Small intestine (tissue), 7 donors: ENCODE measurements at regions not wholly inside any gene's neighbourhood (a gene's known extent, or its start where the extent isn't known, plus 50 kb on each side); places are given as distances from the start of the nearest gene placed in this dataset.

ENCODE experiments used
- DNase-seq, 2 donors: peaks; one replicate each; pipeline versions ENCODE4 v3.0.0 to v3.0.0-alpha.2; 2013
- FAIRE-seq: peaks from 2 replicates; lab custom pipeline; 2012; peaks lifted over from hg19 to GRCh38; lab: Jason Lieb, UNC
- H3K27ac ChIP-seq, 3 donors: one replicate each; pipeline ENCODE4 v1.5.1; 2013; ENCODE audit warnings: low read length in 2 of 3, mild to moderate bottlenecking in 2 of 3, control low read depth in 1 of 3, inconsistent platforms in 1 of 3, low read depth in 1 of 3, moderate library complexity in 1 of 3
- H3K27me3 ChIP-seq, 3 donors: one replicate each; pipeline ENCODE4 v1.6.1; 2013; ENCODE audit warnings: low read length in 3 of 3, inconsistent platforms in 1 of 3; ENCODE audit not compliant: control insufficient read depth in 3 of 3, insufficient read depth in 3 of 3
- H3K36me3 ChIP-seq, 3 donors: one replicate each; pipeline ENCODE4 v1.6.1; 2013; ENCODE audit warnings: low read length in 3 of 3, inconsistent platforms in 1 of 3, low read depth in 1 of 3, mild to moderate bottlenecking in 1 of 3, moderate library complexity in 1 of 3; ENCODE audit not compliant: control insufficient read depth in 3 of 3, insufficient read depth in 2 of 3
- H3K4me1 ChIP-seq, 3 donors: one replicate each; pipeline ENCODE4 v1.6.1; 2013; ENCODE audit warnings: low read length in 2 of 3, inconsistent platforms in 1 of 3, low read depth in 1 of 3, mild to moderate bottlenecking in 1 of 3, moderate library complexity in 1 of 3; ENCODE audit not compliant: control insufficient read depth in 3 of 3, insufficient read depth in 2 of 3
- H3K4me3 ChIP-seq, 3 donors: one replicate each; pipeline ENCODE4 v1.5.1; 2013; ENCODE audit warnings: low read length in 3 of 3, control low read depth in 1 of 3, inconsistent platforms in 1 of 3, low read depth in 1 of 3, mild to moderate bottlenecking in 1 of 3, moderate library complexity in 1 of 3
- H3K9me3 ChIP-seq, 2 donors: one replicate each; pipeline ENCODE4 v1.6.1; 2013; ENCODE audit warnings: low read depth in 1 of 2, low read length in 1 of 2; ENCODE audit not compliant: control insufficient read depth in 2 of 2, insufficient read depth in 1 of 2
- WGBS, 3 donors: extraction: QIAGEN DNeasy Blood & Tissue Kit; methylation state at CpG; one replicate each; pipeline ENCODE4 v1.1.7; 2013; 5-methylcytosine and 5-hydroxymethylcytosine counted together
- donor health status: healthy with polysubstance abuse.
- donor health status: control.
- donor health status: control.
- donor health status: Bipolar disorder and iron deficiency.
- donor health status: healthy.

DNA sequence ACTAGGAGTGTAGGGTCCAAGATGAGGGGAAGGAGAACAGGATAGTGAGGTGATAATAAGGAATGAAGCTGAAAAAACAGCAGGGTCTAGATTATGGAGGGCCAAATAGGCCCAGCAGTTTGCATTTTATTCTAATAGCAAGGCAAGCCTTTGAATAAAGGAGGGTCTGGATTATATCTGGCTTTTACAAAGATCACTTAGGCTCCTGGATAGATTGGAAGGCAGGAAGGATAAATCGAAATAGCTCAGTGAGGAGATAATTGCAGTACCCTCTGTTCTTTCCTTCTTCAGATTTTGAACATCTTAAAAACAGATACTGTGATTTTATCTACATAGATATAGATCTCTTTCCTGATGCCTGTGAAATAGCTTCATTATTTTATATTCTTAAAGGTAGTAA is 53.8 kb upstream of the PTGFR start:
- Histone ChIP-seq H3K36me3 (no peaks in the 10 kb centered on the region), H3K27me3 (no peaks in the 10 kb centered on the region), H3K9me3 (no peaks in the 10 kb centered on the region), H3K4me1 (no peaks in the 10 kb centered on the region), H3K4me3 (no peak overlapping the region), H3K27ac (no peak overlapping the region)
- FAIRE-seq = no peak
- WGBS, 3 donors = 63 to 78% (median 73%) methylated on average over 1 of the region's 1 CpG
- no peak for DNase-seq

GRCh38 chr1:78437396-78437795 is 53.4 kb upstream of the PTGFR start:
- Histone ChIP-seq H3K36me3 (no peaks in the 10 kb centered on the region), H3K9me3 (no peaks in the 10 kb centered on the region), H3K27me3 (no peaks in the 10 kb centered on the region), H3K4me3 (no peak overlapping the region), H3K27ac (no peak overlapping the region), H3K4me1 (no peaks in the 10 kb centered on the region)
- no peak for DNase-seq
- no peak for FAIRE-seq
- 43 to 47% (median 44%) methylated on average over 5 of the region's 5 CpGs for whole genome bisulfite sequencing, 3 donors

GRCh38 chr1:78437941-78438340 is 52.8 kb upstream of the PTGFR start:
- no peak overlapping the region for H3K27ac ChIP-seq
- no peak overlapping the region for H3K4me3 ChIP-seq
- 81 to 89% (median 88%) methylated on average over 1 of the region's 1 CpG for WGBS, 3 donors
- DNase-seq (no peak), FAIRE-seq (no peak)
- H3K36me3 ChIP-seq = no peaks in the 10 kb centered on the region
- H3K4me1 ChIP-seq = no peaks in the 10 kb centered on the region
- H3K27me3 ChIP-seq = no peaks in the 10 kb centered on the region
- no peaks in the 10 kb centered on the region for H3K9me3 ChIP-seq

DNA sequence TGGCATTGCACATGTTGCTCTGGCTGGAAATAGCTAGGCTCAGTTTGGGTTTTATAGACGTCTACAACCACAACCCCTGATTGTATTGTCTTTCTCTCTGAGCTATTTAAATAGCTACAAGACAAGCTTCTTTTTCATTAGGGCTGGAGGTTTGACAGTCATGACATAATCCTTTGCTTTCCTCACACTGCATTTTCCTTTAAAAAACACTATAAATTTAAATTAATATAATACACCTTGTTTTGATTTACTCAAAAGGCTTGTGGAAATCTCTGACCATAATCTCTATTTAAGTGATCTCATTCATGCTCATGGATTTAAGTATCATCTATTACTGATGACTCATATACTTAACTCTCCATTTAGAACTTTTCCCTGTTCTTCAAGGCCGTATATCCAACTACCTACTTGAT is 50.4 kb upstream of the PTGFR start:
- H3K27ac ChIP-seq = no peak overlapping the region
- H3K4me1 ChIP-seq = no peaks in the 10 kb centered on the region
- DNase-seq (no peak), FAIRE-seq (no peak)
- no peaks in the 10 kb centered on the region for H3K9me3 ChIP-seq
- no peaks in the 10 kb centered on the region for H3K27me3 ChIP-seq
- WGBS, 3 donors = 42 to 58% (median 47%) methylated on average over 2 of the region's 2 CpGs
- H3K4me3 ChIP-seq = no peak overlapping the region
- no peaks in the 10 kb centered on the region for H3K36me3 ChIP-seq
